Stimulated activated CD4-positive, alpha-beta T cell treated with anti-CD3 and anti-CD28 coated beads, Interleukin-1b, Interleukin-23, amount 100 ng/mL, for 48 hours (primary cell): ENCODE measurements at regions not wholly inside any gene's neighbourhood (a gene's known extent, or its start where the extent isn't known, plus 50 kb on each side); places are given as distances from the start of the nearest gene placed in this dataset.

ENCODE experiments used
- DNase-seq: peaks from one replicate; pipeline ENCODE4 v3.0.0-alpha.2; 2020

DNA sequence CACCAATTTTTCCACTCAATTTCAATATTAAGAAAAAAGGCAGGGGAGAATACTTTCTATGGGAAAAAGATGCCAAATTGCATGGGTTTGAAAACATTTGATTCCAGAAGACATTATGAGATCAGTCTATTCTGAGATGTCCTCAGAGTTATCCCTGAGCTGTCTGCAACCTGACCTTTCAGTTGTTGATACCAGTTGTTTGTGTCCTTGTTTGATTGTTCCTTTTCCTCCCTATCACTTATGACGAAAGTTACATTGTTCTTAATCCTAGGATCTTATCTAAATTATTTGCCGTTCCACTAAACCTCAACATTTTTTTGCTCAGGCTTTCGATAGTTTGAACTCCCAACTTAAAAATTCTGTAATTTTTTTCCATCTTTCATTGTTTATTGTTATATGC is 336.3 kb upstream of the NOVA1 start:
- DNase-seq, result no peak

DNA sequence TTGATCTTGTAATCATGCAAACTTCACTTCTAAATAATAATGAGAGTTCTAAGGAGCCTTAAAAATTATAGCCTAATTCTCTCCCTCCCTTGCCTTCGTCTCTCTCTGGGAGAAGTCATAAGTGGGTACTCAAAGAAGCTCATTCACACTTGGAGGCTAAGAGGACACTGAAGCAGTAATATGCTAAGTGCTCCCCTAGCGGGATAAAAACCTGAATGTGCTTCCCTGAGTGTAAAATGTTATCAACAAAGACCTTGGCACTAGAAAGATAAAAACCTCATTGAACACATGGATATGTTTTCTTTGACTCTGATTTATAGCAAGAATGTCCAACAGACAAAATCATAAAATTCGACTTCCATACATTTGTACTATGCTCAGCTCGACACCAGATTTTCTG is 337.9 kb upstream of the NOVA1 start:
- DNase-seq, result no peak

DNA sequence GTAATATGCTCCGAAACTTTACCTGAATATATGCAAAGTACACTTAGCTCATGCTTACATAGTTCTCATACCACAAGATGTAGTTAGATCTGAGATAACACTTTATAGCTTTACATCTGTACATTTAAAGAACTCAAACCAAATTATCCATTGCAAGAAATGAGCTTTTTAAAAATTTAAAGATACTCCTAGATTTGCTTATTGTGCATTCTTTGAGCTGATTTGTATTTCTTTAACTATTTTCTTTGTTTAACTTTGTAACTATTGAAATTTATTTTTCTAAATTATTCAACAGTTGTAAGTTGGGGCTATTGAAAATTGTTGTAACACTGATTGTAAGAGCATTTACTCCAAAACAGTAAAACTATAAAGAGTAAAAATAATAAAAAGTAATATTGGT is 340.2 kb upstream of the NOVA1 start:
- DNase-seq, result no peak

DNA sequence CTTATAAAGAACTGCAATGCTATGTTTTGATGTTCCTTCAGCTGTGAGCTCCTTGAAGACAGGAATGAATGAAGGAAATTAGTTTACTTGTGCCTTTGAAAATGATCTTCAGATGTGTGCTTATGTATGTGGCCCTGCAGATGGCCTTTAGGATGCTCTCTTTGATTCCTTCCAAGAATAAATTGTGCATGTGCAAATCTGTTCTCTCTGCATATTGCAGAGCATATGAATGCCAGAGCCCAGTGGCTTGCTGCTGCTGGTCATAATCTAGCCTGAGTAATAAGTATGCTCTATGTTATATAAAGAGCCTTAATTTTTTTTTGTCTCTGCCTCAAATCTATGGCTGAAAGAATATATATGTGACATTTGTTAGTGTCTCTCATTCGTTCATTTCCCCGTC is 341.9 kb upstream of the NOVA1 start:
- DNase-seq, result no peak

DNA sequence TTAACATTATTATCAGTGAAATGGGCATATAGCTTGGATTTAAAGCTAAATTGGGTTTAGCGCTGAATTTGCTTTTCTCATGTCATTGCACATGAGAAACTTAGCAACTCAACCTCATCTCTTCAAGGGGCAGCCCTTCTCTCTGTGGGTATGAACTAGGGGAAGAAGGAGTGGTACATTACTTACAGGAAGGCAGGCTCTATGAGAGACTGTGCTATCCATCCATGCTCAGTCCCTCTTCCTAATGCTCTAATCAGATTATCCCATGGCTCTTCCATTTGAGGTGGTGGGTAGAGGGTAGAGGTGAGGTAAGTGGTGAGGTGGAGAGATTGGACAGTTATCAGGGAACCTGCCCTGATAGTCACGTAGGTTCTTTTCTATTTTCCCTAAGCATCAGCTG is 343.7 kb upstream of the NOVA1 start:
- no peak for DNase-seq

DNA sequence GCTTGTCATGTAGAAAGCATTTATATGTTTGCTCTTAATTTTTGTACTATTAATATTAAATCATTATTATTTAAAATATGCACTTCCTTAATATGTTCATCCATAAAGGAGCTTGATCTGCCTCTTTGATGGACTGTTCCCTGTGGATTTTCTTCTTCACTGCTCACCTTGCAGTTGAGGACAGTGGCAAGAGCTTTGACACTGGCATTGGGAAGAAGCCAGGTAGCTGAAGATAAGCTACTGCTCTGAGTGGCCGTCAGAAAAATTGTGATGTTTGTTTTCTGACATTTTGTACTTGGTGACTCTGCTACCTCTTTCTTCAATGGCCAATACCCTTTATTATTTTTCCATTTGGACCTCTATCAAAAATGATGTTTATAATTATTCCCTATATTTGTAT is 349.4 kb upstream of the NOVA1 start:
- DNase-seq, result no peak

DNA sequence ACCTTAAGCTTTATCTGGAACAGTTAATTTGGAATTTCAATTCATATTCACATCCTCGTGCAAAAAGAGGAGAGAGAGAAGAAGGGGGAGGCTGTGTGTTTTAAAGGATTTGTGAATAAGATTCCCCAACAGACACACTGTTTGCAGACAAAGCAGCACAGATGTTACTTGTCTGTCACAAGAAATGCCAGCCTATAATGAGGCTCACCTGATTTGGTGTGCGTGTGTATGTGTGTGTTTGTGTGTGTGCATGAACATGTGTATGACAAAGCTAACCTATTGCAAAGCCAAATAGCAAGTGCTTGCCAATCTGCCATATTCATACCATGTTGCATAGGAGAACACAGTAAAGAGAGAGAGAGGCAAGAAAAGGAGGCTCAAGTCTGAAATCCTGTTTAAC is 361.6 kb upstream of the NOVA1 start:
- no peak for DNase-seq

DNA sequence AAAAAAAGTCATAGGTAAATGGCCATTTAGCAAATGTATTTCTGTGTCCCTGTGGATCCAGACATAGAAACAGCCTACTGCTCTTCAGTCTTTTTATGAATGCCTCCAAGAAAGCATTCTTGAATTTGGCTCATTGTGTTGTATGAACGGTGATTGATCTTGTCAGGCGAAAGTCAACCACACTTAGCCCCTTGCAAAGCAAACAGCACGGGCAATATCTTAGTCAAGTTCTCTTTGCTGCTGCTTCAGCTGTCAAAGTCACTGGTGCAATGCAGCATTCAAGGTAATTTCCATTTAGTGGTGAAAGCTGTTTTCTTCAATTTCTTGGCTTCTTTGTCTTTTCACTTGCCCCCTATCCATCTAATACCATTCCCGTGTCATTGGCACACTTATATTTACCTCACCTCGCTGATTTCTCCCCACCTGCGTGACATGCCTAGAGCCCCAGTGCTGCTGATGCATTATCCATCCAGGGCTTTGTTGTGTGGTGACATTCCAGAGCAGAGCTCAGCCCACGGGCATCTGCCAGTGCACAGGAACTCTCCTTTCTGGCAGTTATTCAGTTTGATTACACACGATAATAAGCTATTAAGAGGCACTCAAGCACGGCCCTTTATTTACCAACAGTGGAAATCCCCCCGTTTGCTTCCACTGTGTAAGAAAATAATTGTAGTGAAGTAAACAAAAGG is 362.3 kb upstream of the NOVA1 start:
- DNase-seq, result no peak

DNA sequence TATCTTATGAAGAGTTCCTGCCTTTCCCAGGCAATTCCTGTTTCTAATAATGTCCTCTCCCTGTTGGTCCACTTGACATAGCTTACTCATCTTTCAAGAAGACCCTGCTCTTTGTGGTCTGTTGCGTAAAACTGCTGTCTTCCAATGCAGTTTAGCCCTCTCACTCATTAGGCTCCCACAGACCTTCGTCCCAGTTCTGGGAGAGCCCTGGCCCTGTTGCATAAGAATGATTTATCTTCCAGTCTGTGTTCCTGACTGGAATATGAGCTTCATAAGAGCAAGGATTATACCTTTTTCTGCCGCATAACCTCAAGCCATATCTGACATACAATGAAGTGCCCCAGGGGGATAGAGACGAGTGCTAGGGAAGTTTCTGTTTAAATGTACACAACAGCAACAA is 365.9 kb upstream of the NOVA1 start:
- no peak for DNase-seq

DNA sequence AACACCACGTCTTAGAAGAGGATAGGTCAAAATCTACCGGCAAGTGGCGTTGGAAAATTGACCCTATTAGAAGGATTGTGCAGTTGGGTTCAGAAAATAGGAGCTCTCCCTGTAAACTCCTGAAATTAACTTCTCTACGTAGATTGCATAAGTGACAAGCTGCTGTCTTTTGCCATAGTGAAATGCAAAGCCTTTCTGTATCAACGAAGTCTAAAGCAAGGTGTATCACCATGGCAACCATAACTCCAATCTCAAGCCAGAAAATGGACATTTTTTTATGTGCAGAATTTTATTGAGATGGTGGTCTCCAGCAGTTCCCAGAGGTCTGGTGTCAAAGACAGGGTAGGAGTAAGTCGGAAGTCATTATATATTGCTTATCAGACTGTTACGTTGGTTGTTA is 367.7 kb upstream of the NOVA1 start:
- DNase-seq, result no peak

DNA sequence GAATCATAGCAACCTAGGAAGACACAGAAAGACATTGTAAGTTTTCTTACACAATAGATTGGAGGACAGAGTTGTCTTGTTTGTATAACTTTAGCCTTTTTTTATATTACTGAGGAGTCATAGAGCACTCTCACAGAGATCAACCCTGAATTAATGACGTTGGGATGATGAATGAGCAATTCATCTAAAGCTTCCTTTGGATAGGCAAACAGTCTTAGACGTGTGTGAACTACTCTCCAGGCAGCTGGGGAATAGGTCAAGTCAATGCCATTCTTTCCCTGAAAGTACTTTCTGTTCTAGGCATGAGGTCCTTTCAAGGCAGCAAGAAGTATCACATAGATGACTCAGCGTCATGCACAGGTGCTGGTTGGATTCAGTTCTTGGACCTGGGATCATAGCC is 369.1 kb upstream of the NOVA1 start:
- DNase-seq, result no peak

DNA sequence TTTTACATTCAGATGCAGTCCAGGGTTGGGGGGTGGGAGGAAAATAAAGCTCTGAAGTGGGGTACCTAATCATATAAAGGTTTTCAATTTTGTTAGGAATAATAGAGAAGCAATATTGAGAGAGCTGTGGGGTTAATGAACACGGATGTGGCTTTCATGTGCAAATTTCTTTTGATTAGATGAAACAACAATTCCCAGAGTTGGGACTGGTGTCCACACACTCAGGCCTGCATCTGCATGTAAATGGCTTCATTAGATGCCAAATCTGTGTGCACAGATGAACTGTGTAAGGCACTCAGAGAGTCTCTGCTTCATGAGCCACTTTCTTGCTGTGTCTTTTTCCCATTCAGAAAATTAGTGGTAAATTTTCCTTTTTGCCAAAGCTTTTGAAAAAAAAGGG is 377.1 kb upstream of the NOVA1 start:
- no peak for DNase-seq

DNA sequence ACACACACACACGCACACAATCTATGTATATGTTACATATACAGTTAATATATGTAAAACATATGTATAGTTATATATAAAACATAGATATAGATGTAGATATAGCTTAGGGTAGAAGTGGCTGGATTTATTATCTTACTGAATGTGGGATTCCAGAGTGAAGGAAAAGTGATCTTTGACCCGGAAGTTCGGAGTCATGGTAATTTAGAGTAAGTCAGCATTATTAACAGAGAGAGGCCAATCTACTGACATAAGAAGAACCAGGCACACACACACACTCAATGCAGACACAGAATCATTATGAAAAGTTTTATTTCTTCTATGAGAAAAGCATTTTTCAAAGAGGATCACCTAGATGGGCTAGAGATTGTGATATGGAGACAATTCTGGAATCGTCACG is 384.2 kb upstream of the NOVA1 start:
- no peak for DNase-seq

DNA sequence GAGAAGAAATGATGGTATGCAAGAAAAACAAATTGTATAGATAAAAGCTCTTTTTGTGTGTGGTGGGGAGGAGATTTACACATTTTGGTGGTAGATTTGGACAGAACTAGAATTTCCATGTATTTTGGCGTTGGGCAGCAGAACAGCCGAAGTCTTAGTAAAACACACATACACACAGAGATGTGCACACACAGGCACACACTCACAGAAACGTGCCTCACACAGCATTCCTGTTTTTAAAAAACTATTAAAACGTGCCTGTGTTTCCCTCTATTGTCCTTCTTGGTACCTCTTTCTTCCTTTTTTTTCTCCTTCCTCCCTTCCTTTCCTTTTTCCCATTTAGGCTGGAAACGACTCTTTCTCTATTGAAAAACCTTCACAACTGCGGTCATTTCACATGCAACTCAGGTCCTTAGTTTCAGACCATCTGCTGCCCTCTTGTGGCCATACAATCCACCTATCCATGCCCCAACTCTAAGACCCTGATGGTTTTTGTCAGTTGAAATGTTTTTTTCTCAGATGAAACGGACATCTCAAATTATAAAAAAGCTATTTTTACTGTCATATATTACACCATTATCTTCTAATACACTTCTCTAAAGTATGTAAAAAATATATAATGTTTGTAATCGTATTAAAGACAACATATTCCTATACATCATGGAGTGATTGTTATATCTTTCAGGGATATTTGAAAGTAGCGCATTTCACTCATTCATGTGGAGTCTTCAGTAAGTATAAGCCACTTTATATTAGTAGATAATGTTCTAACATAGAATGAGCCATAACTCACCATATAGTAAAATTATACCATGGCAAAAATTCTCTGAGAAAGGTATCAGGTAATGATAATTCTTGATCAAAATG is 386.7 kb upstream of the NOVA1 start:
- peak; percentile 6 for DNase-seq

DNA sequence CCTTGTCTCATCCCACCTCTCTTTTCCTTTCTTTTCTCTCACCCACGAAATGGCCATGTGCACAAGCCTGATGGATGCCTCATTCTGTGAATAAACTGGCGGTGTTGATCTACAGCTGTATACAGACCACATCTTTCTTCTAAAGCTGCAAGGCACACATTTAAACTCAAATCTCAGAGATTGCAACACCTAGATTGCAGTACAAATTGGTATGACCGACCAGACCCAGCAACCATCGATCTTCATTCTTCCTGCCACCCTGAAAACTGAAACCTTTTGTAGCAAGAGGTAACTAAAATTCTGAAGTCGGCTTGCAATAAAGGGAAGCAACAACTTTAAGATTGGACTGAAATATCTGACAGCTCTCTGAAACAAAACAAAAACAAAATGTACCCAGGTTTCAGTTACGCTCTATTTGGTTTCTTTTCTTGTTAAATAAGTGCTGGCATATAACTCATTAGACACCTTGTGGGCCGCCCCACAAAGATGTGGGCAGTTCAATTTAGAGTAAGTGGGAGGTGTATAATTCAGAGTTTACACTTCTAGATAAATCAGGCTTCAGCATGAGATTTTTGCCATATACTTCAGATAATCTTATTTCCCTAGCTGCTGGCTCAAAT is 390.0 kb upstream of the NOVA1 start:
- no peak for DNase-seq

DNA sequence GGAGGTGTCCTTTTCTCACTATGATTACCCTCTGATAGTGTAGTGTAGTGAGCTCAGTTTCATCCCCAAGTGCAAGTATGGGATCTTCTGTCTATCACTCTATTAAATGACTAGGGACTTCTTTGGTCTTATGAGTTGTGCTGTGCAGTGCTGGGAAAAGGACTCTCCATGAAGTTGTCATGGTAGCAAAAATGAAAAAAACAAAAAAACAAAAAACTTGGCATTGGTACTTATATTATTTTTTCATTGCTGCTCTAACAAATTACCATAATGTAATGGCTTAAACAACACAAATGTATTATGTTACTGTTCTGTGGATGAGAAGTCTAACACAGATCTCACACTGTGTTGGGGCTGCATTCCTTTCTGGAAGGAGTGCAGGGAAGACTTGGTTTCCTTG is 393.1 kb upstream of the NOVA1 start:
- DNase-seq, result no peak

DNA sequence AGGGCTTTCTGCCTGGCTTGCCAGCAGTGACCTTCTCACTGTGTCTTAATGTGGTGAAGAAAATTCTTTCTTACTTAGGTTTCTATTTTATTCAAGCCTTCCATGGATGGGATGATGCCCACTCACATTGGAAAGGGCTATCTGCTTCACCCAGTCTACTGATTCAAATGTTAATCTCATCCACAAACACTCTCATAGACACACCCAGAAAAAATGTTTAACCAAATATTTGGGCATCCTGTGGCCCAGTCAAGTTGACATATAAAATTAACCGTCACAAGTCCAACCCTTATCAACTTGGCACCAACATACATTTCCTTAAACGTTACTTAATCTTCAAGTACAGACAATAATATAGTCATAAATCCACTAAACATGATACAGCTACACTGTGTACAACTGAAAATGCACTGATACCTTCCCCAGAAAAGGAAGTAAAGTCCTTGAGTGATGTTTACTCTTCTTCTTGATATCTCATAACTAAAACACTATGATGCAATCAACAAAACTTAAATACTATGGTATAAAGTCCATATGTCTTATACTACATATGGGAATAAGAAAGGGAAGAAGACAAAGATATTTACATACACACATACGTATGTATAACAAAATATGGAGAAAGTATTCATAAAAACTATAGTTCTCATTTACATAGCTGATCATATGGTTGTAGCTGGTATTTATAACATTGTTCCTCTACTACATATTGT is 394.7 kb upstream of the NOVA1 start:
- no peak for DNase-seq

DNA sequence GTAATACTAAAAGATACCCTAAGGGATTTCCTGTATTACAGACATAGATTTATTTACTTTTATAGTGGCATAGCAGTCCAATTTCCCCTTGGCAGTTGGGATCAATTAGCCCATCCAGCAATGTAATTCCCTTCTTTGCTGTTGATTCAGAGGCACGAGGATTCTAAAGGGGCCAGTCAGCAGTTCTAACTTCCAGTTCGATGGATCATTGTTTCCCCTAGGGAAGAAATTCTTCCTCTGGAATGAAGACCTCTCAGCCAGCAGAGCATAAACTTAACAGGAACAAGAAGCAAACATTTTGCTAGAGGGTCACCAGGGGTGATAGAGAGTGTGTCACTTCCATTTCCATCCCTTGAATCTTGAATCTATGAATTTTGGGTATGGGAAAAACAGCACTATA is 395.7 kb upstream of the NOVA1 start:
- no peak for DNase-seq

DNA sequence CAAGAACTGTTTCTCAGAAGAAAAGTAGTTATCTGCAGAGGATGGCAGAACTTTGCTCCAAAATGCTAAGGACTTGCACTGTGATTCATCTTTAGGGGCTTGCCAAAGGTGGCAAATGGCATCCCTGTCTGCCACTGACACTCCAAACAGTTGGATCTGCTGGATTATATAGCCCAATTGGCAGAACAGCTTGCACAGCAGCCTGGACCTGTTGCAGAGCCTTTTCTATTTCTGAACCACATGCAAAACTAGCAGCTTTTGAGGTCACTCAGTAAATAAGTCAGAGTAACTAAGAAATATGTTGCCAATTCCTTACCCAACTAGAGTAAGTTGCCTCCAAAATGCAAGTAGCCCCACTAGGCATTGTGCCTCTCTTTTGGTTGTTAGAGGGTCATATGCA is 397.5 kb upstream of the NOVA1 start:
- no peak for DNase-seq

DNA sequence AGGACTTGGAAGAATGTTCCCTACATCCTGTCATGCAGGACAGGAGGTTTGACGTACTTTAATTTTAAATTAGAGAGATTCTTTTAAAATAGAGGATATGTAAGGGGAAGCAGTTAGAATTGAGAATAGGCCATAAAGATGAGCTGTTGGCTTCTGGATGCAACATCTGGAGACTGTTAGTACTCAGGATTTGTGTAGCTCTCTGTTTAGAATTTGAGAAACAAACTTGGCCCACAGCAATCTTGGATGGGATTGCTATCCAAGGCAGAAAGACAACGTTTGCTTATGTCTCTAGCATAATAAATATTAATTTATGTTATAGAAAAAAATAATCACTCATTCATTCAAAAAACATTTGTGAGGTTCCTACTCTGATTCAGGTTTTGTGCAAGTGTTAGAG is 398.4 kb upstream of the NOVA1 start:
- no peak for DNase-seq

DNA sequence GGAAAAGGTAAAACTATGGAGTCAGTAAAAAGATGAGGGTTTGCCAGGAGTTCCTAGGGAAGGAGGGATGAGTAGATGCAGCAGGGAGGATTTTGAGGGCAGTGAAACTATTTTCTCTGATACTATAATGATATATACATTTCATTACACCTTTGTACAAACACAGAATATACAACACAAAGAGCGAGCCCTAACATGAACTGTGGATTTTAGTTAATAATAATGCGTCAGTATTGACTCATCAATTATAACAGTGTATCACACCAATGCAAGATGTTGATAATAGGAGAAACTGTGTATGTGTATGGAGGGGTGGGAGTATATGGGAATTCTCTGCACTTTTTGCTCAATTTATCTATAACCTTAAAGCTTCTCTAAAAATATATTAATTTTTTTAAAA is 404.3 kb upstream of the NOVA1 start:
- no peak for DNase-seq

DNA sequence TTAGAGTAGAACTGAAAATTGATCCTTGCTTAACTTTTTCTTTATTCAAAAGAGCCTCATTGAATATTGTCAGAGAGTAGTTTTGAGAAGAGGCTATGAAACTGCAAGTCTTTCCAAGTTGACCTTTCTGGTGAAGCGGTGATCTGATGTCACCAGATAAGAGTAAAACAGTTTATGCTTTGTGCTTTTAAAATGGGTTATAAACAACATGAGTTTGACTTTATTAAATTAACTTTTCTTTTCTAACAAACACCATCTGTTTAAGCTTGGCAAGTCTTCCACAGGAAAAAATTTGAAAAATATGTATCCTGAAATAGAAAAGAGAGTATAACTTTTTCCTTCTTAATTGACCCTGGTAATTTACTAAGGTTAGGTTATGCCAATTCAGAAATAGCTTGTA is 408.7 kb upstream of the NOVA1 start:
- DNase-seq, result no peak

DNA sequence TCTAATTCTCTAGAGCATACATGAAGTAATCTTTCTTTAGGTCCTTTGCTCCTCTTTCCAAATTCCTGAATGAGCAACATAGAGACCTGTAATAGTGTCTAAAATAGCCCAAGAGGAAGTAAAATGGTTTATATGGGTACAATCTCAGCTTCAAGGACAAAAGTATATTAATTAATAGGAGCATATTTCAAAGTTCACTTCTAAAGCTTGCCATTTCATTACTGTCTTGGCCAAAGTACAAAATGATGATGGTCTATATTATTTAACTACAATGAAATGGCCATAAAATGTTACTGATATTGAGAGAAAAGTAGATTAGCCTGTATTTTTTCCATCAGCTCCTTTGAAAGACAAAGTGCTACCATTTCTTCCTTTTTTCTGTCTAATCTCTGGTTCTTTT is 410.4 kb upstream of the NOVA1 start:
- DNase-seq, result no peak

DNA sequence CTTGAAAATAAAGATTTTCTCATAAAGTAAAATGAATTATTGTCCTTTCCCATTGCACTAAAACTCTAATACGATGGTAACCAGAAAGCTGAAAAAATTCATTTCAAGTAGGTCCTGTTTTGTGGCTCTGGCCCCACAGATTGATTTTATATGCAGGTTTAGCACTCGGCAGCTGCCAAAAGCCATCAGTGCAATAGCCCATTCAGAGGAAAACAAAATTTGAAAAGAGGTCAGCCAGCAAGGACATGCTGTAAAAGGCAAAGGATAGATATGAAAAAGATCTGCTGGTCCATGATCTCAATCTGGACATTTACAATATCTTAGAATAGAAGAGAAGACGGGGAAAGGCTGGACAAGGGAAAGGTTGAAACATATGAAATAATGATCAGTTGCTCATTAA is 414.8 kb upstream of the NOVA1 start:
- no peak for DNase-seq
